ENCODE measurements at regions not wholly inside any gene's neighbourhood (a gene's known extent, or its start where the extent isn't known, plus 50 kb on each side); places are given as distances from the start of the nearest gene placed in this dataset.

DNA sequence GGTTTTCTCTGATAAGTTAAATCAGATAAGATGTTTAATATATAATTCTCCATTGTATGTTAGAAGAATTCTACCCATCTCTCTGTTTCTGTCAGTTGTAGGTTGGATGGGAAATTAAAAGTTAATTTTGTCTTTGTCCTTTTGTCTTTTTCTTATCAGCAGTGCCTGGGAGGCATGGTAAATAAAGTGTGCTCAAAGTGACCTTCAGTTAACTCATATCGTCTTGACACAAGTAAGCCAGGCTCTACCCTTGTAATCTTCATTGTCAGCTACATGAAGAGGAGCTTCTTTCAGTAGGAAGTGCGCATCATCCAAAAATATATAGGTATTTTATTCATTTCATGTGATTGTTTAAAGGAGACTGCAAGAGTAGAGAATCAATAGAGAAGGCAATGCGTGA, 138.9 kb upstream of the NRIP1 start (continued):
- TF ChIP-seq ZSCAN16 (tag by site-specific recombination; IDR thresholded peaks at IDR 0.05) (no peak), ZNF548 (tag by site-specific recombination; IDR thresholded peaks at IDR 0.05) (no peak), KLF8 (tag by site-specific recombination; IDR thresholded peaks at IDR 0.05) (no peak), ZNF670 (tag by site-specific recombination; IDR thresholded peaks at IDR 0.05; ENCODE audit: low read depth) (no peak), SCRT2 (tag by site-specific recombination; IDR thresholded peaks at IDR 0.05) (no peak), TCF7L2 (IDR thresholded peaks at IDR 0.05; ENCODE audit: borderline replicate concordance, low read depth, low read length) (0 out of 2 replicates have a peak, but pooled peaks have one; percentile 1)
- TF ChIP-seq, protein P1, sequence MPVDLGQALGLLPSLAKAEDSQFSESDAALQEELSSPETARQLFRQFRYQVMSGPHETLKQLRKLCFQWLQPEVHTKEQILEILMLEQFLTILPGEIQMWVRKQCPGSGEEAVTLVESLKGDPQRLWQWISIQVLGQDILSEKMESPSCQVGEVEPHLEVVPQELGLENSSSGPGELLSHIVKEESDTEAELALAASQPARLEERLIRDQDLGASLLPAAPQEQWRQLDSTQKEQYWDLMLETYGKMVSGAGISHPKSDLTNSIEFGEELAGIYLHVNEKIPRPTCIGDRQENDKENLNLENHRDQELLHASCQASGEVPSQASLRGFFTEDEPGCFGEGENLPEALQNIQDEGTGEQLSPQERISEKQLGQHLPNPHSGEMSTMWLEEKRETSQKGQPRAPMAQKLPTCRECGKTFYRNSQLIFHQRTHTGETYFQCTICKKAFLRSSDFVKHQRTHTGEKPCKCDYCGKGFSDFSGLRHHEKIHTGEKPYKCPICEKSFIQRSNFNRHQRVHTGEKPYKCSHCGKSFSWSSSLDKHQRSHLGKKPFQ (tag by site-specific recombination; IDR thresholded peaks at IDR 0.05), result no peak

DNA sequence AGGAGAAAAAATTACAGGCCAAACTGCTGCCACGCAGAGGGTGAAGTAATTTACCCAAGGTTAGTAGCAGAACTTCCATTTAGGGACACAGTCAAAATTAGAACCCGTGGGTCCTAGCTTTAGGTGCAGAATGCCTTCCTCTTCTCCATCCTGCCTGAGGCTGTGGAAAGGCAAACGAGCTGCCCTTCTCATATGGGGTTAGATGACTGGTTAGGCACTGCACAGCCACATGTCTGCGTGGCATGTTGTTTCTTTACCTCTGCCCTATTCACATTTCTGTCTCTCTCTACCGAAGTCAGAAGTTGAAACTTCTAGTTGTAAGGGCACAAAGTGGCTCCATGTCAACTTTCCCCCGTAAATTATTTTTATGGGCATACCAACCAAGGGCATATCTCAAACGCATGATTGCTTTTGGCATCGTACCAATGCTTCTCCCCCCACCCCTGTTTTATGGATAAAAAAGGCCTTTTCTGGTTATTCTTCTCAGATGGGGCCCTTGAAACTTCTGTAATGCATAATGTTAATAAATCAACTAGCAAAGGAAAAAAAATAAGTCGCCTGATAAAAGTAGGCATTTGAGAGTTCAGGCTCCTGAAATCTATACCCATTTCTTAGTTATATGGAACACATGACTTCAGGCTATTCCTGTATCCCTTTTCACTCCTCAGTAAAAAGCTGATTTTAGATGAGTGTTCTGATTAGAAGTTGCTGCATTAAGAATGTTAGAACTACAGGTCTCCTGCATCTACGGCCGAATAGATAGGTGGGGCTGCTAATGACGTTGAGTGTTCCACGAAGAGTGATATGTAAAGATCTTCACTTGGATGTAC, 139.6 kb upstream of the NRIP1 start:
- POLR2A ChIA-PET, result interaction anchor here (0.5 to 2.6 kb wide), 3 partner anchors 9 to 139 kb away, joined by 3 to 8 read pairs (median 4); partner anchors contain the start of gene NRIP1
- Histone ChIP-seq H3K9me3 (ENCODE audit: control insufficient read depth, insufficient read depth, low read depth, low read length) (no peaks in the 10 kb centered on the region), H3K4me1 (ENCODE audit: control insufficient read depth, insufficient read depth, low read length) (peaks cover 24% of the 10 kb centered on the region), H3K4me3 (ENCODE audit: low read depth, low read length) (no peak overlapping the region), H3K27ac (ENCODE audit: extremely low read depth, low read depth, low read length) (peak overlapping the region; percentile 74), H3K36me3 (ENCODE audit: control insufficient read depth in 2 of 2, insufficient read depth in 1 of 2, low read length in 2 of 2) (no peaks in the 10 kb centered on the region)
- CTCF ChIA-PET, result interaction anchor here (0.7 kb wide), 1 partner anchor 349 kb away, joined by 4 read pairs; no protein-coding TSS in a partner anchor
- TF ChIP-seq ZNF280C (tag by site-specific recombination; IDR thresholded peaks at IDR 0.05), result no peak
- 0 out of 2 replicates have a peak, but pooled peaks have one; percentile 22 for TF ChIP-seq ZNF335 (tag by site-specific recombination; conservative IDR thresholded peaks at IDR 0.05)
- TF ChIP-seq ZNF155 (tag by site-specific recombination; IDR thresholded peaks at IDR 0.05), result no peak
- no peak for TF ChIP-seq ZBTB26 (tag by site-specific recombination; optimal IDR thresholded peaks at IDR 0.05)
- TF ChIP-seq ZNF391 (tag by site-specific recombination; IDR thresholded peaks at IDR 0.05; ENCODE audit: borderline replicate concordance, low read depth), result no peak
- no peak for TF ChIP-seq ZNF555 (tag by site-specific recombination; conservative IDR thresholded peaks at IDR 0.05)
- no peak for TF ChIP-seq ZNF404 (tag by site-specific recombination; IDR thresholded peaks at IDR 0.05)
- no peak for TF ChIP-seq PRDM10 (tag by site-specific recombination; IDR thresholded peaks at IDR 0.05)
- no peak for TF ChIP-seq ZNF239 (tag by site-specific recombination; IDR thresholded peaks at IDR 0.05)
- peak; percentile 74 for TF ChIP-seq TRIM28 (IDR thresholded peaks at IDR 0.05; ENCODE audit: borderline replicate concordance, low read length)
- no peak for TF ChIP-seq ZNF558 (tag by site-specific recombination; IDR thresholded peaks at IDR 0.05)
- TF ChIP-seq, protein P2, sequence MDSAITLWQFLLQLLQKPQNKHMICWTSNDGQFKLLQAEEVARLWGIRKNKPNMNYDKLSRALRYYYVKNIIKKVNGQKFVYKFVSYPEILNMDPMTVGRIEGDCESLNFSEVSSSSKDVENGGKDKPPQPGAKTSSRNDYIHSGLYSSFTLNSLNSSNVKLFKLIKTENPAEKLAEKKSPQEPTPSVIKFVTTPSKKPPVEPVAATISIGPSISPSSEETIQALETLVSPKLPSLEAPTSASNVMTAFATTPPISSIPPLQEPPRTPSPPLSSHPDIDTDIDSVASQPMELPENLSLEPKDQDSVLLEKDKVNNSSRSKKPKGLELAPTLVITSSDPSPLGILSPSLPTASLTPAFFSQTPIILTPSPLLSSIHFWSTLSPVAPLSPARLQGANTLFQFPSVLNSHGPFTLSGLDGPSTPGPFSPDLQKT (IDR thresholded peaks at IDR 0.05; ENCODE audit: borderline replicate concordance, low read depth, low read length), result no peak
- peak; percentile 82 for TF ChIP-seq FEZF1 (tag by site-specific recombination; IDR thresholded peaks at IDR 0.05)
- TF ChIP-seq SALL2 (tag by site-specific recombination; IDR thresholded peaks at IDR 0.05; ENCODE audit: borderline replicate concordance), result no peak
- TF ChIP-seq KLF7 (tag by site-specific recombination; IDR thresholded peaks at IDR 0.05; ENCODE audit: borderline replicate concordance), result no peak
- no peak for TF ChIP-seq ZBTB49 (tag by site-specific recombination; IDR thresholded peaks at IDR 0.05; ENCODE audit: low read depth)

Measured in HEK293 (cell line).